ENCODE measurements at regions not wholly inside any gene's neighbourhood (a gene's known extent, or its start where the extent isn't known, plus 50 kb on each side); places are given as distances from the start of the nearest gene placed in this dataset.

DNA sequence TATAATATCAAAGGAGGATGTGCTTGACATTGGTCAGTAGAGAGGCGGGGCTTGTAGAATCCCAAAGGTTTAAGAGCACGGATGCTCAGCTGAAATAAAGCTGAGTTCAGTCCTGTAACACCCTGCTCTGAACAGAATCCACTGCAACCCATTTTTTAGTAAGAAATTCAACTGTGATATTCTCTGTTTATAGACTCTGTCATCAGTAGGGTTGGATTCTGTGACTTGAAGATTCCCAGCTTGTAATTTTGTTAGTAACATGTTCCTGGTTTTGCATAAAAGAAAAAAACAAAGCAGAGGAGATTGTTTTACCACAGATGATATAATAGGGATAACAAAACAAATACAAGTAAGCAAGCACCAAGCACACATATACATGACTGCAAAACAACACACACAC is 324.6 kb upstream of the NR2F2 start (continued):
- TF ChIP-seq, protein P1, sequence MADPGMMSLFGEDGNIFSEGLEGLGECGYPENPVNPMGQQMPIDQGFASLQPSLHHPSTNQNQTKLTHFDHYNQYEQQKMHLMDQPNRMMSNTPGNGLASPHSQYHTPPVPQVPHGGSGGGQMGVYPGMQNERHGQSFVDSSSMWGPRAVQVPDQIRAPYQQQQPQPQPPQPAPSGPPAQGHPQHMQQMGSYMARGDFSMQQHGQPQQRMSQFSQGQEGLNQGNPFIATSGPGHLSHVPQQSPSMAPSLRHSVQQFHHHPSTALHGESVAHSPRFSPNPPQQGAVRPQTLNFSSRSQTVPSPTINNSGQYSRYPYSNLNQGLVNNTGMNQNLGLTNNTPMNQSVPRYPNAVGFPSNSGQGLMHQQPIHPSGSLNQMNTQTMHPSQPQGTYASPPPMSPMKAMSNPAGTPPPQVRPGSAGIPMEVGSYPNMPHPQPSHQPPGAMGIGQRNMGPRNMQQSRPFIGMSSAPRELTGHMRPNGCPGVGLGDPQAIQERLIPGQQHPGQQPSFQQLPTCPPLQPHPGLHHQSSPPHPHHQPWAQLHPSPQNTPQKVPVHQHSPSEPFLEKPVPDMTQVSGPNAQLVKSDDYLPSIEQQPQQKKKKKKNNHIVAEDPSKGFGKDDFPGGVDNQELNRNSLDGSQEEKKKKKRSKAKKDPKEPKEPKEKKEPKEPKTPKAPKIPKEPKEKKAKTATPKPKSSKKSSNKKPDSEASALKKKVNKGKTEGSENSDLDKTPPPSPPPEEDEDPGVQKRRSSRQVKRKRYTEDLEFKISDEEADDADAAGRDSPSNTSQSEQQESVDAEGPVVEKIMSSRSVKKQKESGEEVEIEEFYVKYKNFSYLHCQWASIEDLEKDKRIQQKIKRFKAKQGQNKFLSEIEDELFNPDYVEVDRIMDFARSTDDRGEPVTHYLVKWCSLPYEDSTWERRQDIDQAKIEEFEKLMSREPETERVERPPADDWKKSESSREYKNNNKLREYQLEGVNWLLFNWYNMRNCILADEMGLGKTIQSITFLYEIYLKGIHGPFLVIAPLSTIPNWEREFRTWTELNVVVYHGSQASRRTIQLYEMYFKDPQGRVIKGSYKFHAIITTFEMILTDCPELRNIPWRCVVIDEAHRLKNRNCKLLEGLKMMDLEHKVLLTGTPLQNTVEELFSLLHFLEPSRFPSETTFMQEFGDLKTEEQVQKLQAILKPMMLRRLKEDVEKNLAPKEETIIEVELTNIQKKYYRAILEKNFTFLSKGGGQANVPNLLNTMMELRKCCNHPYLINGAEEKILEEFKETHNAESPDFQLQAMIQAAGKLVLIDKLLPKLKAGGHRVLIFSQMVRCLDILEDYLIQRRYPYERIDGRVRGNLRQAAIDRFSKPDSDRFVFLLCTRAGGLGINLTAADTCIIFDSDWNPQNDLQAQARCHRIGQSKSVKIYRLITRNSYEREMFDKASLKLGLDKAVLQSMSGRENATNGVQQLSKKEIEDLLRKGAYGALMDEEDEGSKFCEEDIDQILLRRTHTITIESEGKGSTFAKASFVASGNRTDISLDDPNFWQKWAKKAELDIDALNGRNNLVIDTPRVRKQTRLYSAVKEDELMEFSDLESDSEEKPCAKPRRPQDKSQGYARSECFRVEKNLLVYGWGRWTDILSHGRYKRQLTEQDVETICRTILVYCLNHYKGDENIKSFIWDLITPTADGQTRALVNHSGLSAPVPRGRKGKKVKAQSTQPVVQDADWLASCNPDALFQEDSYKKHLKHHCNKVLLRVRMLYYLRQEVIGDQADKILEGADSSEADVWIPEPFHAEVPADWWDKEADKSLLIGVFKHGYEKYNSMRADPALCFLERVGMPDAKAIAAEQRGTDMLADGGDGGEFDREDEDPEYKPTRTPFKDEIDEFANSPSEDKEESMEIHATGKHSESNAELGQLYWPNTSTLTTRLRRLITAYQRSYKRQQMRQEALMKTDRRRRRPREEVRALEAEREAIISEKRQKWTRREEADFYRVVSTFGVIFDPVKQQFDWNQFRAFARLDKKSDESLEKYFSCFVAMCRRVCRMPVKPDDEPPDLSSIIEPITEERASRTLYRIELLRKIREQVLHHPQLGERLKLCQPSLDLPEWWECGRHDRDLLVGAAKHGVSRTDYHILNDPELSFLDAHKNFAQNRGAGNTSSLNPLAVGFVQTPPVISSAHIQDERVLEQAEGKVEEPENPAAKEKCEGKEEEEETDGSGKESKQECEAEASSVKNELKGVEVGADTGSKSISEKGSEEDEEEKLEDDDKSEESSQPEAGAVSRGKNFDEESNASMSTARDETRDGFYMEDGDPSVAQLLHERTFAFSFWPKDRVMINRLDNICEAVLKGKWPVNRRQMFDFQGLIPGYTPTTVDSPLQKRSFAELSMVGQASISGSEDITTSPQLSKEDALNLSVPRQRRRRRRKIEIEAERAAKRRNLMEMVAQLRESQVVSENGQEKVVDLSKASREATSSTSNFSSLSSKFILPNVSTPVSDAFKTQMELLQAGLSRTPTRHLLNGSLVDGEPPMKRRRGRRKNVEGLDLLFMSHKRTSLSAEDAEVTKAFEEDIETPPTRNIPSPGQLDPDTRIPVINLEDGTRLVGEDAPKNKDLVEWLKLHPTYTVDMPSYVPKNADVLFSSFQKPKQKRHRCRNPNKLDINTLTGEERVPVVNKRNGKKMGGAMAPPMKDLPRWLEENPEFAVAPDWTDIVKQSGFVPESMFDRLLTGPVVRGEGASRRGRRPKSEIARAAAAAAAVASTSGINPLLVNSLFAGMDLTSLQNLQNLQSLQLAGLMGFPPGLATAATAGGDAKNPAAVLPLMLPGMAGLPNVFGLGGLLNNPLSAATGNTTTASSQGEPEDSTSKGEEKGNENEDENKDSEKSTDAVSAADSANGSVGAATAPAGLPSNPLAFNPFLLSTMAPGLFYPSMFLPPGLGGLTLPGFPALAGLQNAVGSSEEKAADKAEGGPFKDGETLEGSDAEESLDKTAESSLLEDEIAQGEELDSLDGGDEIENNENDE (IDR thresholded peaks at IDR 0.05; ENCODE audit: insufficient replicate concordance, low read length) = no peak
- no peak for TF ChIP-seq MAFK (IDR thresholded peaks at IDR 0.05; ENCODE audit: low read depth, low read length)

Data from H1 (cell line).